Hepatocyte (in vitro differentiated cells): ENCODE measurements at regions not wholly inside any gene's neighbourhood (a gene's known extent, or its start where the extent isn't known, plus 50 kb on each side); places are given as distances from the start of the nearest gene placed in this dataset.

Source experiments
- EZH2 ChIP-seq: fragments of 200-600 bp; sonication (generic); IDR thresholded peaks from 2 replicates; pipeline ENCODE4 v1.6.1; 2016; ENCODE audit warnings: antibody characterized with exemption, mild to moderate bottlenecking, borderline replicate concordance
- EZH2phosphoT487 ChIP-seq: fragments of 200-600 bp; sonication (generic); IDR thresholded peaks from one replicate; pipeline ENCODE4 v1.6.1; 2018; ENCODE audit warnings: antibody characterized with exemption, mild to moderate bottlenecking, low read depth, moderate library complexity; ENCODE audit not compliant: unreplicated experiment, severe bottlenecking
- TF ChIP-seq, protein P1 (sequence below): fragments of 200-600 bp; sonication (generic); IDR thresholded peaks from 2 replicates; pipeline ENCODE4 v1.5.1; 2016; ENCODE audit warnings: antibody characterized with exemption, mild to moderate bottlenecking; ENCODE audit not compliant: poor library complexity

DNA sequence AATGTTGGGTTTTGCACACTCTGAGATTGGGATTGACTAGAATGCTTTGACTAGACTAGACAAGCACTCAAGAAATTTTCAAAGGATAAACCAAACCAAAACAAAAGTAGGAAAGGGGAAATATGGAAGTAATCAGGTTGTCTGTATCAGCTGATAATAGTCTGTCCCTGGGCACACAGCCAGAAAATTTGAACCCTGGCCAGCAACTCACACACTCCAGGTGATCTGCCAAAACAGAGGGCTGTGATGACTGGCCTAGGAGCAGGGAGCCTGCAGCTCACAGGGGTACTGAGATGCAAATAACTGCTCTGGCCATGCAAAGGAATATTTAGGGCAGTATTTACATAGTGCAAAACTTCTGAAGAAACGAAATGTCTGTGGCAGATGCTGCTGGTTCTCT, 112.3 kb upstream of the SMIM23 start:
- TF ChIP-seq, protein P1, sequence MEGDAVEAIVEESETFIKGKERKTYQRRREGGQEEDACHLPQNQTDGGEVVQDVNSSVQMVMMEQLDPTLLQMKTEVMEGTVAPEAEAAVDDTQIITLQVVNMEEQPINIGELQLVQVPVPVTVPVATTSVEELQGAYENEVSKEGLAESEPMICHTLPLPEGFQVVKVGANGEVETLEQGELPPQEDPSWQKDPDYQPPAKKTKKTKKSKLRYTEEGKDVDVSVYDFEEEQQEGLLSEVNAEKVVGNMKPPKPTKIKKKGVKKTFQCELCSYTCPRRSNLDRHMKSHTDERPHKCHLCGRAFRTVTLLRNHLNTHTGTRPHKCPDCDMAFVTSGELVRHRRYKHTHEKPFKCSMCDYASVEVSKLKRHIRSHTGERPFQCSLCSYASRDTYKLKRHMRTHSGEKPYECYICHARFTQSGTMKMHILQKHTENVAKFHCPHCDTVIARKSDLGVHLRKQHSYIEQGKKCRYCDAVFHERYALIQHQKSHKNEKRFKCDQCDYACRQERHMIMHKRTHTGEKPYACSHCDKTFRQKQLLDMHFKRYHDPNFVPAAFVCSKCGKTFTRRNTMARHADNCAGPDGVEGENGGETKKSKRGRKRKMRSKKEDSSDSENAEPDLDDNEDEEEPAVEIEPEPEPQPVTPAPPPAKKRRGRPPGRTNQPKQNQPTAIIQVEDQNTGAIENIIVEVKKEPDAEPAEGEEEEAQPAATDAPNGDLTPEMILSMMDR: no peak
- TF ChIP-seq EZH2 (no peak), EZH2phosphoT487 (no peak)
